Sigmoid colon (tissue), 6 donors: ENCODE measurements at regions not wholly inside any gene's neighbourhood (a gene's known extent, or its start where the extent isn't known, plus 50 kb on each side); places are given as distances from the start of the nearest gene placed in this dataset.

Source experiments
- DNase-seq: peaks from one replicate; pipeline ENCODE4 v3.0.0-alpha.2; 2019
- H3K27ac ChIP-seq, 4 donors: fragments of 200-600 bp; sonication (generic); one replicate each; pipeline ENCODE4 v1.5.1; 2016 to 2019; ENCODE audit warnings: mild to moderate bottlenecking in 1 of 4
- H3K27me3 ChIP-seq, 3 donors: fragments of 200-600 bp; sonication (generic); one replicate each; pipeline ENCODE4 v1.5.1; 2019; ENCODE audit warnings: mild to moderate bottlenecking in 1 of 3
- H3K36me3 ChIP-seq, 4 donors: fragments of 200-600 bp; sonication (generic); one replicate each; pipeline ENCODE4 v1.5.1; 2016 to 2019
- H3K4me1 ChIP-seq, 4 donors: fragments of 200-600 bp; sonication (generic); one replicate each; pipeline ENCODE4 v1.5.1; 2017 to 2019
- H3K4me3 ChIP-seq, 4 donors: fragments of 200-600 bp; sonication (generic); one replicate each; pipeline ENCODE4 v1.5.1; 2017 to 2019; ENCODE audit warnings: mild to moderate bottlenecking in 2 of 4, moderate library complexity in 1 of 4
- H3K9me3 ChIP-seq, 4 donors: fragments of 200-600 bp in 3 of 4; sonication (generic) in 3 of 4; one replicate each; pipeline versions ENCODE4 v1.5.1 to v1.6.1; 2013 to 2019
- EP300 ChIP-seq, 4 donors: sonication (generic); formaldehyde crosslinking; IDR thresholded peaks; one replicate each; pipeline ENCODE4 v1.6.1; 2017; ENCODE audit warnings: antibody characterized with exemption in 4 of 4
- POLR2A ChIP-seq, 2 donors: fragments of 450-650 bp; IDR thresholded peaks; one replicate each; pipeline ENCODE4 v1.6.1; 2016; ENCODE audit warnings: antibody characterized with exemption in 2 of 2, mild to moderate bottlenecking in 2 of 2, moderate library complexity in 2 of 2
- POLR2AphosphoS5 ChIP-seq, 4 donors: sonication (generic); formaldehyde crosslinking; IDR thresholded peaks; one replicate each; pipeline ENCODE4 v1.6.1; 2017; ENCODE audit warnings: antibody characterized with exemption in 4 of 4
- WGBS, 2 donors: extraction: QIAGEN DNeasy Blood & Tissue Kit; methylation state at CpG; one replicate each; pipeline ENCODE4 v1.1.7; 2013; 5-methylcytosine and 5-hydroxymethylcytosine counted together
- intact Hi-C: fragments of 100-400 bp; cut with DNase I; formaldehyde crosslinking; loops from one replicate; pipeline ENCODE4 v1.15.1; 2023
- TF ChIP-seq, protein P1 (sequence below), 4 experiments: fragments of 450-650 bp in 3 of 4; fragments of 200-600 bp in 1 of 4; IDR thresholded peaks; one replicate each; pipeline ENCODE4 v1.5.1; 2016 to 2019; ENCODE audit warnings: antibody characterized with exemption in 4 of 4, mild to moderate bottlenecking in 3 of 4, moderate library complexity in 2 of 4
- donor health status: healthy with polysubstance abuse.
- donor health status: healthy.

DNA sequence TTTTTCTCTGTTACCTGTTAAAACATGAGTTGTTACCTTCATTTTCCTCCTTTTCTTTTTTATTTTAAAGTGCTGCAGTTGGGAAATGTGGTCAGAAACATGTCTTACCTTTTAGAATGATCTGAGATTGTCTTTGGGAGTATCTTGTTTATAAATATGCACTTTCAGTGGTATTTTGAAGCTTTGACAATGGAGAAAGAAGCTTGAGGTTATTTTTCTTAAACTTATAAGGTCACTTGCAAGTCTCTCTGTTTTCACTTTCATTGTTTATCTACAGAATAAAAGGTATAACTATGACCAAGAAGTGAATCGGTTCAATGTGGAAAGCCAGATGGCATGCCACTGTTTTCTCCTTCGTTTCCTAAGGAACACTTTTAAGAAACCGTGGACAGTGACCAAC, 167.5 kb upstream of the SLC7A11 start:
- intact Hi-C loops: no loop called here
- H3K36me3 ChIP-seq: no peaks in the 10 kb centered on the region
- H3K4me1 ChIP-seq: peaks cover 0 to 17% (median 7%) of the 10 kb centered on the region in 4 donors
- WGBS, 2 donors: 80 to 89% methylated on average over 3 of the region's 3 CpGs
- no peak for DNase-seq
- TF ChIP-seq, protein P1, sequence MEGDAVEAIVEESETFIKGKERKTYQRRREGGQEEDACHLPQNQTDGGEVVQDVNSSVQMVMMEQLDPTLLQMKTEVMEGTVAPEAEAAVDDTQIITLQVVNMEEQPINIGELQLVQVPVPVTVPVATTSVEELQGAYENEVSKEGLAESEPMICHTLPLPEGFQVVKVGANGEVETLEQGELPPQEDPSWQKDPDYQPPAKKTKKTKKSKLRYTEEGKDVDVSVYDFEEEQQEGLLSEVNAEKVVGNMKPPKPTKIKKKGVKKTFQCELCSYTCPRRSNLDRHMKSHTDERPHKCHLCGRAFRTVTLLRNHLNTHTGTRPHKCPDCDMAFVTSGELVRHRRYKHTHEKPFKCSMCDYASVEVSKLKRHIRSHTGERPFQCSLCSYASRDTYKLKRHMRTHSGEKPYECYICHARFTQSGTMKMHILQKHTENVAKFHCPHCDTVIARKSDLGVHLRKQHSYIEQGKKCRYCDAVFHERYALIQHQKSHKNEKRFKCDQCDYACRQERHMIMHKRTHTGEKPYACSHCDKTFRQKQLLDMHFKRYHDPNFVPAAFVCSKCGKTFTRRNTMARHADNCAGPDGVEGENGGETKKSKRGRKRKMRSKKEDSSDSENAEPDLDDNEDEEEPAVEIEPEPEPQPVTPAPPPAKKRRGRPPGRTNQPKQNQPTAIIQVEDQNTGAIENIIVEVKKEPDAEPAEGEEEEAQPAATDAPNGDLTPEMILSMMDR (IDR thresholded peaks at IDR 0.05): no peak
- TF ChIP-seq EP300 (IDR thresholded peaks at IDR 0.05): no peak
- TF ChIP-seq POLR2AphosphoS5 (IDR thresholded peaks at IDR 0.05): no peak
- no peak for TF ChIP-seq POLR2A (IDR thresholded peaks at IDR 0.05)
- no peaks in the 10 kb centered on the region for H3K9me3 ChIP-seq
- H3K4me3 ChIP-seq: no peak overlapping the region
- H3K27ac ChIP-seq: no peak overlapping the region
- no peaks in the 10 kb centered on the region for H3K27me3 ChIP-seq

DNA sequence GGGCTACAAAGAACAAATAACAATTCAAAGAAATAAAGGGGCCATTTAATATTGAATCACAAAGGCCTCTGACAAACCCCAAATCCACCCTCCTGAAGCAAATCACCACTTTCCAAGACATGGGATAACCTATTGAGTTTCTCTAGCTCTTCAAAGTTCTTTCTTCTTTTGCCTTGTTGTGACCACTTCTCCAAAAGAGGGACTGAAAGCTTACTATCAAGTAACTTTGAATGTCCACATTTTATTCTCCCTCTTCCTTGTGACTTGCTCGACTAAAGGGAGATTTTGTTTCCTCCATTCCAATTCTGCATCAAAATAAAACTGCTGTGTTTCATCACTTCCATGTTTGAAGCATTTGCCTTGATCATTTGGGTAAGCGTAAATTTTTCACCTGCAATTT, 166.6 kb upstream of the SLC7A11 start:
- TF ChIP-seq POLR2AphosphoS5 (IDR thresholded peaks at IDR 0.05): no peak
- no peak for TF ChIP-seq EP300 (IDR thresholded peaks at IDR 0.05)
- TF ChIP-seq POLR2A (IDR thresholded peaks at IDR 0.05): no peak
- TF ChIP-seq, protein P1 (IDR thresholded peaks at IDR 0.05): no peak
- no peak for DNase-seq
- Histone ChIP-seq H3K9me3 (no peaks in the 10 kb centered on the region), H3K27me3 (no peaks in the 10 kb centered on the region), H3K36me3 (no peaks in the 10 kb centered on the region), H3K4me1 (peaks cover 0 to 17% (median 7%) of the 10 kb centered on the region in 4 donors), H3K4me3 (no peak overlapping the region), H3K27ac (no peak overlapping the region)
- 65 to 72% methylated on average over 2 of the region's 2 CpGs for WGBS, 2 donors
- intact Hi-C loops: no loop called here

DNA sequence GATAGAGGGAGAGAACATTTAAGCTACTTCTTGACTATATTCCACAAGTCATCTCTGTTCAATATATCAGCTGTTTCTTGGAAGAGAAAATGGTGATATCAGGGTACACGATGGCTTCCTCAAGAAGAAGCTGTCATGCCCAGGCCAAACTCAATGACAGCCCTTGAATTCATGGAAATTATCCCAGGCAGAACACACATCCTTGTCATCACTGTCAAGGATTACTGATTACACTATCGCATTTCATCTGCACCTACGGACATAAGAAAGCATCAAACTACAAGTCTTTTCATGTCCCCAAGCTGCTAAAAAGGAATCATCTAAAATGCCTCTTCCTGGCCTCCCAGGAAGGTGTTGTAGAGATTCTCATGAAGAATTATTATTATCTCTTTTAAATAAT, 165.2 kb upstream of the SLC7A11 start:
- intact Hi-C loops: no loop called here
- H3K36me3 ChIP-seq: no peaks in the 10 kb centered on the region

DNA sequence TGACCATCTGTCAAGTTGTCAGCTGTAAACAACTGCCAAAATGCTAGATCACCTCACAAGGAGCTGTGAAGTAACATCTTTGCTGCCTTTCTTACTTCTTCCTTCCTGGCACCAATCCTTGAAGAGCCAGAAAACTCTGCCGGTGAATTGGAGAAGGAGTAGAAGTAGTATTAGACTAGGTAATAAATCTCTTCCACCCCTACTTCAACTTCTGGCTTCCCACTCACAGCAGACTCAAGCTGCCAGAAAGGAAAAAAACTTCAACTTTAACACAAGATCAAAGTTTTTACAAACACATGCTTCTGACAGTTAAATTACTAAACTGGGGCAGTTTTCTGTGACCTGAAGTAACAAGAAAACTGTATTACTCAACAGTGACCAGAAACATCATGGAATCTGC, 164.7 kb upstream of the SLC7A11 start:
- H3K27ac ChIP-seq: no peak overlapping the region
- TF ChIP-seq POLR2A (IDR thresholded peaks at IDR 0.05) (no peak), EP300 (IDR thresholded peaks at IDR 0.05) (no peak), POLR2AphosphoS5 (IDR thresholded peaks at IDR 0.05) (no peak)
- TF ChIP-seq, protein P1 (IDR thresholded peaks at IDR 0.05): no peak

More for the DNA sequence above, 165.2 kb upstream of the SLC7A11 start:
- H3K27me3 ChIP-seq: no peaks in the 10 kb centered on the region
- no peaks in the 10 kb centered on the region for H3K9me3 ChIP-seq
- no peak overlapping the region for H3K4me3 ChIP-seq
- no peak for TF ChIP-seq POLR2AphosphoS5 (IDR thresholded peaks at IDR 0.05)
- TF ChIP-seq, protein P1 (IDR thresholded peaks at IDR 0.05): no peak
- no peak for TF ChIP-seq EP300 (IDR thresholded peaks at IDR 0.05)
- no peak for TF ChIP-seq POLR2A (IDR thresholded peaks at IDR 0.05)
- no peak for DNase-seq
- peaks cover 0 to 17% (median 7%) of the 10 kb centered on the region in 4 donors for H3K4me1 ChIP-seq
- no peak overlapping the region for H3K27ac ChIP-seq
- WGBS, 2 donors: 86 to 88% methylated on average over 3 of the region's 3 CpGs

DNA sequence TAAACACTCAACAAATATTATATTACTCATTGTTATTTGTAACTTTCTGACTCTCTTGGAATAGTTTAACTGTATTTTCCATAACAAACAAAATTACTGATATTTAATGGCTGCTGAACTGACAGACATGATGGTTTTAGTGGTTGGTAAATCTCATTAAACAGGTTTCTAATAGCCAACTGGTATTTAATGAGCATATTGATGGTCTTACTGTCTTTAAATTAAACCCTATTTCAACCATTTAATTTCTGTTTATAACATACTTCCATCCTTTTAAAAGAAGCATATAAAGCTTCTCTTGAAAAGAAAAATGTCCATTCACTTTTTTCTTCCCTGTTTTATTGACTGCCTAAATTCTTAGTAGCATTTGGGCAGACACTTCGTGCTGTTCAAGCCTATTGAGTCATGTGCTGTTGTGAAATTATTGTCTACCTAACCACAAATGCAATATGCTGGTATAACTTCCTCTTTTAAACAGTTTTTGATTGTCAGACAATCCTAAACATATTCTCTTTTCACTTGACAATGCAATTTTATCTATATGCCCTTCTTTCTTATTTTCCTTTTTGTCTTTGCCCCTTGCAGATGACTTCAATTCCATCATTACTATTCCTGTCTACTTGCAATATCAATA, 163.9 kb upstream of the SLC7A11 start:
- Histone ChIP-seq H3K36me3 (no peaks in the 10 kb centered on the region), H3K27ac (no peak overlapping the region), H3K27me3 (no peaks in the 10 kb centered on the region), H3K4me1 (peaks cover 0 to 18% (median 14%) of the 10 kb centered on the region in 4 donors), H3K9me3 (no peaks in the 10 kb centered on the region), H3K4me3 (no peak overlapping the region)
- no peak for DNase-seq
- intact Hi-C loops: no loop called here
- TF ChIP-seq POLR2AphosphoS5 (IDR thresholded peaks at IDR 0.05) (peak in 1 of 4 donors; percentile 26), POLR2A (IDR thresholded peaks at IDR 0.05) (no peak)
- 39 to 40% methylated on average over 1 of the region's 1 CpG for WGBS, 2 donors

More for the DNA sequence above, 164.7 kb upstream of the SLC7A11 start:
- Histone ChIP-seq H3K4me1 (peaks cover 0 to 17% (median 7%) of the 10 kb centered on the region in 4 donors), H3K36me3 (no peaks in the 10 kb centered on the region), H3K9me3 (no peaks in the 10 kb centered on the region), H3K4me3 (no peak overlapping the region), H3K27me3 (no peaks in the 10 kb centered on the region)
- DNase-seq: no peak
- WGBS, 2 donors: 22 to 59% methylated on average over 1 of the region's 1 CpG
- intact Hi-C loops: no loop called here
